ENCODE measurements at regions not wholly inside any gene's neighbourhood (a gene's known extent, or its start where the extent isn't known, plus 50 kb on each side); places are given as distances from the start of the nearest gene placed in this dataset.
A peak's percentile ranks its signal among the peaks of the same experiment; 100 is the strongest.

- DNase-seq (ENCODE audit: extremely low read depth, low read depth): no peak
Measured at GRCh38 chr16:73213732-73214455, 166.0 kb upstream of the ZFHX3 start.

DNA sequence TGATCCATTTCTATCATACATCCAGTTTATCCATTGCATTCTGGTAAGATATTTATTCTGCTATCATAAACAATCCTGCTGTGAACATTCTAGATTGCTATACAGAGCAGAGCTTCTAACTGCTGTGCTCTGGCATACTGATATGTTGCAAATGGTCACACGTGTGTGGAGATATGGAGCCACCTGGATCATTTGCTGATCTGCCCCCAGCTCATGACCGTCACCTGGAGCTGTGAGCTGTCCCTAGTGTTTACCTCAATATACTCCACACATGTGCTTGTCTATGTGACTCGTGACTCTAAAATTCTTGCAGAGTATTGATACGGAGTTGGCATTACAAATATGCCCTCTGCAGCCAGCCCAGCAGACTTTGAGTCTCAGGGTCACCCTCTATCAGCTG, 164.5 kb upstream of the ZFHX3 start:
- no peak for DNase-seq (ENCODE audit: extremely low read depth, low read depth)

GRCh38 chr16:73210686-73211085, 162.8 kb upstream of the ZFHX3 start:
- DNase-seq (ENCODE audit: extremely low read depth, low read depth): no peak

GRCh38 chr16:73210084-73210483, 162.2 kb upstream of the ZFHX3 start:
- no peak for DNase-seq (ENCODE audit: extremely low read depth, low read depth)

GRCh38 chr16:73209190-73209589, 161.3 kb upstream of the ZFHX3 start:
- DNase-seq (ENCODE audit: extremely low read depth, low read depth): no peak

DNA sequence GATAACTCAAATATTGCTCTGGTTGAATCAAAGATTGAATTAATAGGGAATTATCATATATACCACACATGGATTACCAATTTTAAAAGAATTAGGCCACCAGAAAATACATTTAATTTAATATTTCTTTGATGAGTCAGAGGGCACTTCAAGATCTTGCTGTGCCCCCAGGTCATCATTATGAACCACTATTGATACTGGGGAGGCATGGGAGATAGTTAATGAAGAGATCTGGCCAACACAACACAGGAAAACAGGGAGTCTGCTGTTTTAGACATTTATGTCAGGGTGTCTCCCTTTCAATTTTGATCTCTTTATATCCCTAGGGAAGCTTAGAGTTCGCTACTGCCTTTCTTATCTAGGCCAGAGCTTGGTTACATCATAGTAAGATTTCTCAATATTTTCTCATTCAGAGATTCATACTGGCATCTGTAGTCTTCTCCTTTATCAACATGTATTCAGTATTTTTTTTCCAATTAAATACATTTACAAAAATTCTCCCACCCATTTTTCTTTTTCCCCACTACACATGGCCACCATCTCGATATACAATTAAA, 158.3 kb upstream of the ZFHX3 start:
- DNase-seq (ENCODE audit: extremely low read depth, low read depth): no peak

DNA sequence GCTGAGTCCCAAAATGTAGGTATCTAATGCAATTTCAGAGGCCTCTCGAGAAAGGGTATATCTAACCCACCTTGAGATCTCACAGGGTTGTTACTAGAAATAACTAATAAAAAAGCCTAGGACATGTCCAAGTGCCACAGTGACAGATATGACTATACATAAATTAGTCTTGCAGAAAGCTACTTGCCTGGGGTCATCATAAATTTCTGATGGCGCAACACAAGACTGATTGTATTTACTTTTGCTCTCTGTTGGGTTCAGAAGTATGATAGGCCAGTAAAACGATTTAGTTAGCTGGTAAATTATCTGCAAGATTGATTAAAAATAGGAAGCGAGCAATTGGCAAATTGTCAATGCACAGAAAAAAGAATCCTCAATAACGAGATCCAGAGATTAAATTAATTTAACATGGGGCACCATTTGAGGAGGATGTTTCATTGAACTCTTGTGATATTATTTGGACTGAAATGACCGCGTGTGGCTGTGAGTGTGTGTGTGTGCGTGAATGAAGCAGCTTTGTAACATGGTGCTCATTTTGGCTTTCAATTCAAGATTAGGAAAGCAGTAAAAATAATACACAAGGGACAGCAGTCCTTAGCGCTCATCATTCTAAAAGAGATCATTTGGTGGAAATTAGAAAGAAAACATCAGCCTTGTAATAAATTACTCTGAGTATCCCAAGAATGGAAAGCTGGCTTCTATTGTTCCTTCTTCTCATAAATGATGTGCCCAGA, 157.4 kb upstream of the ZFHX3 start:
- DNase-seq (ENCODE audit: extremely low read depth, low read depth): no peak

- DNase-seq (ENCODE audit: extremely low read depth, low read depth): no peak
Measured at GRCh38 chr16:73204359-73205152, 156.6 kb upstream of the ZFHX3 start.

DNA sequence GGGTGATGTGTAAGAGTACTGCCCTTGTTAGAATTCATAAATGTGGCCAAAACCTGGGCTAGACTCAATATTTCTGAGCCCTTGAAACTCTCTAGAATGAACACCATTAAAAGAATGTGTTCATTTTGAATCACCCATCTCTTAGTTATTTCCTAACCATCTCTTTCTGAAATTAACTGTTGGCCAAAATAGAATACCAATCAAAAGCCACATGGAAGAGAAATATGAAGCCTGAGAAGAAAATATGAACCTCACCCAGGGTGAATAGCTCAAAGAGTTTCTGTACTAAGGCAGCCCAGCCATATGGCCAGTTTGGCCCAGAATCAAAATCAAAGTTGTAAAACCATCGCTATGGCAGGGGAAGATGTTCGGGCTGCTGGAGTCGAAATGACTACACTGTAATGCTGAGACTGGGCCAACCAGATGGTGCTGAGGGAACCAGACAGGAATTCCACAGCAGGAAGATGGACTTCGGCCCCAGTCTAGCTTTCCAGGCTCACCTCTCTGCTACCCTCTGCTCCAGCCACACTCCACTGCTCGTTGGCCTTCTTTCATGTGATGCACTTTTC, 154.3 kb upstream of the ZFHX3 start:
- DNase-seq (ENCODE audit: extremely low read depth, low read depth): no peak

DNA sequence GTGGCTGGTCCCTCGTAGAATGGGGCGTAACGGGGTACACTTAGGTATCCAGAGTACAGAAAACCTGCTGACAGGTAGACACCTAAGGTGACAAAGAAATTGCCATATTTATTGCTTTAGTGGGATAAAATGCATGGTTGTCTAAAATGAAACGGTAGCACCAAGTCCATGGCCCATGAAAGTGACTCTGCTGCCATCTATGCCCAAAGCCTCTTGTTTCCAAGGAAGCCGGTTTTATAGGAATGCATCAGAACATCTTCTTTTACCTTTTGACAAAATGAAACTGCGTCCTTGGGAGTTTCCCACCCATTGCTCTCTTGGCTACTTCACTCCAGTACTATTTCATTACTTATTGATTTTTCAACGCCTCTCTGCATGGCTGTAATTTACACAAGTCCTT, 151.3 kb upstream of the ZFHX3 start:
- no peak for DNase-seq (ENCODE audit: extremely low read depth, low read depth)

DNA sequence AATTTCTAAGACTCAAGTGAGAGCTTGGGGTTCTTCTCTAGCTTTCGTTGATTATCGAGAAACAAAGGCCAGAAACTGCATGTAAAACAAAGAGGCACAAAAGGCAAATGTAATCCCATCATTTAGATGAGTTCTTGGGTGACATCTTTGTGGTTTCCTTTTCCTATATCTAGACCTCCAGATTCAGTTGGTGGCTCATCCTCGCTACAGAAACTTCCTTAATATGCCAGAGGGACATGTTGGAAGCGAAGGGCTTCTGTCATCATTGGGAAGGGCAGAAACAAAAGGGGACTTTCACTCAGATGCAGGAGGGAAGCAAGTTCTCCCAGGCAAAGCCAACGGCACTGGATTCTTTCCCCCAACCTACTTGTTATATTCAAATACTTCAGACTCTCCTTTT, 150.6 kb upstream of the ZFHX3 start:
- no peak for DNase-seq (ENCODE audit: extremely low read depth, low read depth)

DNA sequence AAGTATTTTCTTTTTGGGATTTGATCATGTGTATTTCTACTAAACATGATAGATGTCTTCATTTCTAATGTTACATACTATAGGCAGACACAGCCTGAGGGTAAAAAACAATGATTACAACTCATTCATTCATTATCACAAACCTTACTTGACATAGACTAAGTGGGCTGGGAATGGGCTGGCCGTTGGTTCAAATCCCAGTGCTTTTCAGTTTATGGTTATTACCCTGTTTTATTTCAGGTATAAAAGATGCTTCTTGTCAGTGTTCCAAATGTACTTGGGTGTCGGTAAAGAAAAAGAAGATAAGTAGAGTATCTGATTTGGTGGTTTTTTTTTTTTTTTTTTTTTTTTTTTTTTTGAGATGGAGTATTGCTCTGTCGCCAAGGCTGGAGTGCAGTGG, 149.7 kb upstream of the ZFHX3 start:
- no peak for DNase-seq (ENCODE audit: extremely low read depth, low read depth)

- peak; percentile 54 for DNase-seq (ENCODE audit: extremely low read depth, low read depth)
Measured at GRCh38 chr16:73196670-73197069, 148.7 kb upstream of the ZFHX3 start.

DNA sequence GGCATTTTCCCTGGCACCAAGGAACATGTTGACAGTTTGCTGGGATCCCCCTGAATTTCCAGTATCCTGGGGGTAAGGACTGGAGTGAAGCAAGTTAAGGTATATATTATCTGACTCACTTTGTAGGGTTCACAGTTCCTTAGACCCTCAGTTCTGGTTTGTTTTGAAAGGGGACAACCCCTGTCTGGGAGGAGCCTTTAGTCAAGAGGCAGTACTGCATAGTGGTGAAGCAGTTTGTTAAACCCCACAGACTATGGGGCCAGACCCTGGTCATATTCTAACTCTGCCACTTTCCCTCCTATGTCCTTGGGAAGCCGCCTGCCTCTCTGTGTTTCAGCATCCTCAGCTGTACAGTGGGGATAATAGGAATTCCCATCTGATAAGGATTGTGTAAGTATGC, 145.5 kb upstream of the ZFHX3 start:
- DNase-seq (ENCODE audit: extremely low read depth, low read depth): no peak

- DNase-seq (ENCODE audit: extremely low read depth, low read depth): no peak
Measured at GRCh38 chr16:73192232-73192894, 144.4 kb upstream of the ZFHX3 start.

GRCh38 chr16:73191660-73192046, 143.7 kb upstream of the ZFHX3 start:
- no peak for DNase-seq (ENCODE audit: extremely low read depth, low read depth)

DNA sequence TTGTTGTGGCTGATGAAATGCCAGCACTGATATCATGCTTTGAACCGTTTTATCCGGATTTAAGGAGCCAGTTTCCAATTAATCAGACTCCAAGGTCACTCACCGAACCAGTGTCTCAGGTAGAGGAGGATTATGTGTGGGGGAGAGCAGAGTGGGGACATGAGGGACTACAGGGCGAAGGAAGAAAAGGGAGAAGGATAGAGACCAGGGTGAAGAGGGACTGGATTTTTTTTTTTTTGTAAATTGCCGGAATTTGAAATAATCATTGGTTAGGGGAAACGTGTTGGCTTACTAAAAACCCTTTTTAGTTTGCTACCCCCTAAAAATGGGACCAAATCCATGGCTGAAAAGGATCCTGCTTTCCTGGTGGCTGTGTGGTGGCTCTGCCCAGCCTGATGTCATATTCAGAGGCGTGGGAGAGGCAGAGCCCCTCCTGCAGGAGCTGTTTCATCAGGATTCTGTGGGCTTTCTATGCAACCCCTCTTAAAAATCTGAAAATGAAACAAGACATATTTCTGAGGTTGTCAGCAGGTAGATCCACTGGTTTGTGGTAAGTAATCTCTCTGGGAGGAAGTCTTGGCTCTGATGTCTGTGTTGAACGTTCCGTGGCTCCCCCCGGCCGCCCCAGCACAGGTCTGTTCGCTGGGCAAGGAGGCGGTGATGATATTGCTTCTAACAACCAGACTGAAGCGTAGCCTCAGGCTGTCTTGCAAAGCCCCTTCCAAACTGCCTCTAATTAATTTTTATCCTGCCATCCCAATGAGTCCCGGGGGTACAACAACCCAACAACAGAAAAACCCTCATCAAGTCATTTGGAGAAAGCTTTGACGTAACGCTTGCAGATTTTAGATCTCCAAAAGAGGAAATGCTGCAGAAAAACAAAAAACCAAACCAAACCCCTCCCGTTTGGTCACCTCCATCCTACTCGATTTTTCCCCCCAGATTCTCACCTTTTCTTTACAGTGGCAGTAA, 143.0 kb upstream of the ZFHX3 start:
- no peak for DNase-seq (ENCODE audit: extremely low read depth, low read depth)

DNA sequence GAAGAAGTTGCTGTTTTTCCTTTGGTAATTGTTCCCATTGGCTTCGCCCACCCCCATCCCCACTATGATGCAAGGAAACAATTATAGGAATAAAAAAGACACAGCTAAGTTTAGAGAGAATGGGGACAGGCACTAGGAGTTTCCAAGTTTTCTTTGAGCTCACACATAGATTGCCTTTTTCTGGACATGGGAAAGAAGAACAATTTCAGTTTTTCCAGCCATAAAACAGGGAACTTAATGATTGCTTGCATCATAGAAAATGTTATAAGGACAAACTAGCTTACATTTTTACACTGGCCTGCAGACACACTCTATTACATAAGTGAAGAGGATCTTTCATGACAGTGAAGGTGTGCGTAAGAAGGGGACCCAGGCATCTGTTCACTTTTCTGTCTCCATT, 142.3 kb upstream of the ZFHX3 start:
- no peak for DNase-seq (ENCODE audit: extremely low read depth, low read depth)

DNA sequence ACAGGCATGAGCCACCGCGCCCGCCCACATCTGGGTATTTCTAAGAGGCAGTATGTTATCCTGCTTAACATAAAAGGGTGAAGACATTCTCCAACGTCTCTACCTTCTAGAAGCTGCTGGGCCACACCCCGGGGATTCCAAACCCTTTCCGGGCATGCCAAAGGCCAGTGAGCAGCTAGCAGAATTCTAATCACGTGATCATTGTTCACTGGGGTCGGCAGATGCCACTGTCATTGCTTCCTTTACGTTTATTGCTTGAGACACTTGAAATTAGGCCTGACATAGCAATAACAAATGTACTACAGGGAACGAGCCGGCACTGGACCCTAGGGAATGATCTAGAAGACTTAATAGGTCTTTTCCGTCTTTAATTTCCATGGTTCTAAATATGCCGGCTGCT, 141.2 kb upstream of the ZFHX3 start:
- DNase-seq (ENCODE audit: extremely low read depth, low read depth): no peak

All from NCI-H460 (cell line).